Right hindlimb (tissue), 1 donor: ENCODE measurements at regions not wholly inside any gene's neighbourhood (a gene's known extent, or its start where the extent isn't known, plus 50 kb on each side); places are given as distances from the start of the nearest gene placed in this dataset.
"Not testable (repeated sequence)": the region's sequence is repeated elsewhere in the genome, so short reads cannot be mapped to it uniquely, and the experiment has no call there.

Experiments used
- DNase-seq: peaks from one replicate; pipeline ENCODE4 v3.0.0-alpha.2; 2018

- no peak for DNase-seq
Measured at GRCh38 chr2:48045613-48046012, 139.3 kb upstream of the FBXO11 start.

GRCh38 chr2:48048476-48049171 lies 142.3 kb upstream of the FBXO11 start:
- DNase-seq = peak; percentile 81

GRCh38 chr2:48049371-48049770 lies 143.1 kb upstream of the FBXO11 start:
- no peak for DNase-seq

GRCh38 chr2:48050711-48051110 lies 144.4 kb upstream of the FBXO11 start:
- DNase-seq = no peak

- DNase-seq = no peak
Measured at GRCh38 chr2:48059975-48060374, 153.7 kb upstream of the FBXO11 start.

GRCh38 chr2:48061656-48062055 lies 155.4 kb upstream of the FBXO11 start:
- DNase-seq = not testable (repeated sequence)

GRCh38 chr2:48065096-48065495 lies 158.8 kb upstream of the FBXO11 start:
- no peak for DNase-seq

- no peak for DNase-seq
Measured at GRCh38 chr2:48066000-48066399, 159.7 kb upstream of the FBXO11 start.

- DNase-seq = no peak
Measured at GRCh38 chr2:48069769-48070168, 163.5 kb upstream of the FBXO11 start.

- no peak for DNase-seq
Measured at GRCh38 chr2:48070415-48070814, 164.1 kb upstream of the FBXO11 start.

GRCh38 chr2:48072583-48072982 lies 166.3 kb upstream of the FBXO11 start:
- no peak for DNase-seq

- DNase-seq = no peak
Measured at GRCh38 chr2:48075631-48076030, 169.3 kb upstream of the FBXO11 start.

GRCh38 chr2:48080534-48081316 lies 174.4 kb upstream of the FBXO11 start:
- DNase-seq = no peak

- no peak for DNase-seq
Measured at GRCh38 chr2:48081317-48081628, 175.0 kb upstream of the FBXO11 start.

- no peak for DNase-seq
Measured at GRCh38 chr2:48085888-48086287, 179.6 kb upstream of the FBXO11 start.

GRCh38 chr2:48088994-48089393 lies 182.7 kb upstream of the FBXO11 start:
- no peak for DNase-seq

- no peak for DNase-seq
Measured at GRCh38 chr2:48089644-48090043, 183.3 kb upstream of the FBXO11 start.

- DNase-seq = no peak
Measured at GRCh38 chr2:48092846-48093803, 186.8 kb upstream of the FBXO11 start.

GRCh38 chr2:48096765-48097164 lies 190.5 kb upstream of the FBXO11 start:
- not testable (repeated sequence) for DNase-seq

GRCh38 chr2:48098539-48098938 lies 192.2 kb upstream of the FBXO11 start:
- DNase-seq = no peak

GRCh38 chr2:48104418-48104817 lies 198.1 kb upstream of the FBXO11 start:
- DNase-seq = no peak

- no peak for DNase-seq
Measured at GRCh38 chr2:48105848-48106247, 199.6 kb upstream of the FBXO11 start.

GRCh38 chr2:48107326-48107925 lies 201.1 kb upstream of the FBXO11 start:
- no peak for DNase-seq
